Superior temporal gyrus (tissue), 1 donor: ENCODE measurements at regions not wholly inside any gene's neighbourhood (a gene's known extent, or its start where the extent isn't known, plus 50 kb on each side); places are given as distances from the start of the nearest gene placed in this dataset.
"Not testable (repeated sequence)": the region's sequence is repeated elsewhere in the genome, so short reads cannot be mapped to it uniquely, and the experiment has no call there.

Source experiments
- DNase-seq: peaks from one replicate; pipeline ENCODE4 v3.0.0-alpha.2; 2016; ENCODE audit errors: extremely low spot score

- no peak for DNase-seq
Measured at GRCh38 chr6:133106934-133107333, 134.2 kb upstream of the EYA4 start.

- no peak for DNase-seq
Measured at GRCh38 chr6:133108419-133108818, 132.7 kb upstream of the EYA4 start.

- no peak for DNase-seq
Measured at GRCh38 chr6:133114973-133115372, 126.2 kb upstream of the EYA4 start.

- DNase-seq, result no peak
Measured at GRCh38 chr6:133115946-133116345, 125.2 kb upstream of the EYA4 start.

- DNase-seq, result no peak
Measured at GRCh38 chr6:133128191-133128590, 113.0 kb upstream of the EYA4 start.

GRCh38 chr6:133129556-133129955, 111.6 kb upstream of the EYA4 start:
- DNase-seq, result no peak

GRCh38 chr6:133130863-133131262, 110.3 kb upstream of the EYA4 start:
- DNase-seq, result peak; percentile 69

- DNase-seq, result no peak
Measured at GRCh38 chr6:133131621-133132465, 109.3 kb upstream of the EYA4 start.

GRCh38 chr6:133132466-133132971, 108.6 kb upstream of the EYA4 start:
- DNase-seq, result no peak

GRCh38 chr6:133136177-133136880, 104.8 kb upstream of the EYA4 start:
- peak; percentile 42 for DNase-seq

GRCh38 chr6:133147470-133148184, 93.5 kb upstream of the EYA4 start:
- DNase-seq, result not testable (repeated sequence)

GRCh38 chr6:133156689-133157088, 84.5 kb upstream of the EYA4 start:
- no peak for DNase-seq

GRCh38 chr6:133157995-133158394, 83.2 kb upstream of the EYA4 start:
- DNase-seq, result no peak

- DNase-seq, result peak; percentile 61
Measured at GRCh38 chr6:133159255-133159795, 81.8 kb upstream of the EYA4 start.

- no peak for DNase-seq
Measured at GRCh38 chr6:133160536-133160935, 80.6 kb upstream of the EYA4 start.

GRCh38 chr6:133165235-133165634, 75.9 kb upstream of the EYA4 start:
- no peak for DNase-seq

GRCh38 chr6:133166766-133167165, 74.4 kb upstream of the EYA4 start:
- no peak for DNase-seq

- DNase-seq, result no peak
Measured at GRCh38 chr6:133169901-133170300, 71.3 kb upstream of the EYA4 start.

GRCh38 chr6:133170602-133171001, 70.6 kb upstream of the EYA4 start:
- DNase-seq, result no peak

- no peak for DNase-seq
Measured at GRCh38 chr6:133171989-133172604, 69.1 kb upstream of the EYA4 start.

GRCh38 chr6:133173276-133173675, 67.9 kb upstream of the EYA4 start:
- DNase-seq, result no peak

- DNase-seq, result no peak
Measured at GRCh38 chr6:133179481-133179880, 61.7 kb upstream of the EYA4 start.
